Psoas muscle (tissue), 7 donors: ENCODE measurements at regions not wholly inside any gene's neighbourhood (a gene's known extent, or its start where the extent isn't known, plus 50 kb on each side); places are given as distances from the start of the nearest gene placed in this dataset.

Source experiments
- ATAC-seq, 4 donors: fragments of 200-7000 bp; cut with Tn5 transposase; one replicate each; pipeline ENCODE4 v1.9.1; 2020; ENCODE audit warnings: moderate library complexity in 3 of 4, mild to moderate bottlenecking in 2 of 4
- DNase-seq, 2 donors: peaks; one replicate each; pipeline ENCODE4 v3.0.0-alpha.2; 2020
- H3K27ac ChIP-seq: fragments of 200-600 bp; one replicate; pipeline ENCODE4 v1.8.0; 2022
- H3K27me3 ChIP-seq, 3 donors: fragments of 200-600 bp in 1 of 3; one replicate each; pipeline versions ENCODE4 v1.6.1 to v1.8.0; 2013 to 2022; ENCODE audit warnings: low read length in 2 of 3, mild to moderate bottlenecking in 2 of 3, moderate library complexity in 1 of 3; ENCODE audit not compliant: insufficient read depth in 3 of 3
- H3K36me3 ChIP-seq, 2 donors: fragments of 200-600 bp in 1 of 2; one replicate each; pipeline versions ENCODE4 v1.6.1 to v1.8.0; 2013 to 2022; ENCODE audit warnings: low read depth in 1 of 2, mild to moderate bottlenecking in 1 of 2, moderate library complexity in 1 of 2; ENCODE audit not compliant: insufficient read depth in 1 of 2
- H3K4me1 ChIP-seq: fragments of 200-600 bp; one replicate; pipeline ENCODE4 v1.8.0; 2022
- H3K4me3 ChIP-seq: fragments of 200-600 bp; one replicate; pipeline ENCODE4 v1.8.0; 2022; ENCODE audit warnings: mild to moderate bottlenecking
- H3K9me3 ChIP-seq: fragments of 200-600 bp; one replicate; pipeline ENCODE4 v1.8.0; 2022
- CTCF ChIP-seq: fragments of 200-600 bp; IDR thresholded peaks from one replicate; pipeline ENCODE4 v1.8.0; 2022; ENCODE audit warnings: antibody characterized with exemption
- WGBS, 3 donors: extraction: QIAGEN DNeasy Blood & Tissue Kit; methylation state at CpG; one replicate each; pipeline versions ENCODE4 v1.1.6 to v1.1.7; 2013; 5-methylcytosine and 5-hydroxymethylcytosine counted together
- intact Hi-C, 2 donors: fragments of 100-400 bp; cut with DNase I; formaldehyde crosslinking; loops; one replicate each; pipeline versions ENCODE4 v1.11.0 to v1.14.2; 2022
- donor health status: healthy with polysubstance abuse.
- donor health status: DM: no; HTN: no; CAD: no; lungs with moderate emphysema.
- donor health status: Bipolar disorder and iron deficiency.
- donor health status: healthy.
- donor health status: DM: yes; HTN: yes; CAD: no.
- donor health status: DM: no; HTN: no; CAD: no.
- donor health status: DM: yes; HTN: yes; CAD: no.

GRCh38 chr12:84636801-84637290 is 275.8 kb downstream of the SLC6A15 start:
- Histone ChIP-seq H3K36me3 (no peaks in the 10 kb centered on the region), H3K27me3 (no peaks in the 10 kb centered on the region), H3K9me3 (no peaks in the 10 kb centered on the region), H3K4me3 (no peak overlapping the region), H3K4me1 (no peaks in the 10 kb centered on the region), H3K27ac (no peak overlapping the region)
- DNase-seq, result no peak
- intact Hi-C loops, result no loop called here
- TF ChIP-seq CTCF, result no peak
- ATAC-seq, result no peak

DNA sequence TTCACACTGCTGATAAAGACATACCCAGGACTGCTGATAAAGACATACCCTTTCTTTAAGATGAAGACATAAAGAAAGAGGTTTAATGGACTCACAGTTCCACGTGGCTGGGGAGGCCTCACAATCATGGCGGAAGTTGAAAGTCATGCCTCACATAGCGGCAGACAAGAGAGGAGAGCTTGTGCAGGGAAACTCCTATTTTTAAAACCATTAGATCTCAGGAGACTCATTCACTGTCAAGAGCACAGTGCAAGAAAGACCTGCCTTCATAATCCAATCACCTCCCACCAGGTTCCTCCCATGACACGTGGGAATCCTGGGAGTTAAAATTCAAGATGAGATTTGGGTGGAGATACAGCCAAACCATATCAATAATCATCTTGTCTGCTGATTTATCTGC is 278.1 kb downstream of the SLC6A15 start:
- no peak for TF ChIP-seq CTCF
- intact Hi-C loops, result no loop called here
- no peak overlapping the region for H3K27ac ChIP-seq
- ATAC-seq, result no peak
- H3K4me1 ChIP-seq, result no peaks in the 10 kb centered on the region
- WGBS, 3 donors, result 84 to 96% (median 85%) methylated on average over 4 of the region's 4 CpGs
- no peaks in the 10 kb centered on the region for H3K27me3 ChIP-seq
- no peaks in the 10 kb centered on the region for H3K36me3 ChIP-seq
- DNase-seq, result no peak
- H3K9me3 ChIP-seq, result no peaks in the 10 kb centered on the region
- H3K4me3 ChIP-seq, result no peak overlapping the region

DNA sequence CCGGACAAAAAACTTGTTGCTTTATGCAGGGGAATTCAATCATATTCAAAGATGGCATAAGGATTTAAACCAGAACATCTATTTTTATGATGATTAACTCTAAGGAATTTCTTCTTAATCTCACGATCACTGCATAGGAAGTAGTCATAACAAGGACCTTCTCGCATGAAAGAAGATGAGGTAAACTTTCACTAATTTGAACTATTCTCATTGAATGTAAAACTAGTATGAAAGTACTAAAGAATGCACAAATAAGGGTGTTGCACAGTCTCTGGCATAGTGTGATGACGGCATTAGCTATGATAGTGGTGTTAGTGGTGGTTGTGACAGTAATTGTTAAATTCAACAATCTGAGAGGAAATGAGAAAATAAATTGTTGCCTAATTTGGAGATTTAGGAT is 280.0 kb downstream of the SLC6A15 start:
- Histone ChIP-seq H3K36me3 (no peaks in the 10 kb centered on the region), H3K27me3 (no peaks in the 10 kb centered on the region), H3K4me1 (no peaks in the 10 kb centered on the region), H3K4me3 (no peak overlapping the region), H3K9me3 (no peaks in the 10 kb centered on the region), H3K27ac (no peak overlapping the region)
- intact Hi-C loops, result no loop called here
- ATAC-seq (no peak), DNase-seq (no peak)
- WGBS, 3 donors, result 66 to 73% (median 69%) methylated on average over 4 of the region's 4 CpGs
- no peak for TF ChIP-seq CTCF

- Histone ChIP-seq H3K9me3 (no peaks in the 10 kb centered on the region), H3K4me1 (no peaks in the 10 kb centered on the region), H3K27ac (no peak overlapping the region), H3K36me3 (no peaks in the 10 kb centered on the region), H3K27me3 (no peaks in the 10 kb centered on the region), H3K4me3 (no peak overlapping the region)
- TF ChIP-seq CTCF, result no peak
- ATAC-seq, result no peak
- DNase-seq, result no peak
- intact Hi-C loops, result no loop called here
Observed at GRCh38 chr12:84631020-84631419, 281.6 kb downstream of the SLC6A15 start.

- Histone ChIP-seq H3K27ac (no peak overlapping the region), H3K27me3 (no peaks in the 10 kb centered on the region), H3K9me3 (no peaks in the 10 kb centered on the region), H3K4me3 (no peak overlapping the region), H3K36me3 (no peaks in the 10 kb centered on the region), H3K4me1 (no peaks in the 10 kb centered on the region)
- no peak for TF ChIP-seq CTCF
- ATAC-seq (no peak), DNase-seq (no peak)
- intact Hi-C loops, result no loop called here
- 81 to 84% (median 81%) methylated on average over 3 of the region's 3 CpGs for WGBS, 3 donors
Observed at GRCh38 chr12:84627593-84627992, 285.0 kb downstream of the SLC6A15 start.
